Ishikawa (cell line): ENCODE measurements at regions not wholly inside any gene's neighbourhood (a gene's known extent, or its start where the extent isn't known, plus 50 kb on each side); places are given as distances from the start of the nearest gene placed in this dataset.

Experiments
- CEBPB ChIP-seq: IDR thresholded peaks from 2 replicates; pipeline ENCODE4 v1.6.1; 2012
- CREB1 ChIP-seq: IDR thresholded peaks from 2 replicates; pipeline ENCODE4 v1.6.1; 2012; ENCODE audit warnings: low read depth
- EGR1 ChIP-seq: IDR thresholded peaks from 2 replicates; pipeline ENCODE4 v1.6.1; 2012
- EP300 ChIP-seq: IDR thresholded peaks from 2 replicates; pipeline ENCODE4 v1.6.1; 2012; ENCODE audit warnings: borderline replicate concordance
- FOXM1 ChIP-seq: IDR thresholded peaks from 2 replicates; pipeline ENCODE4 v1.6.1; 2012; ENCODE audit warnings: low read depth, borderline replicate concordance
- MAX ChIP-seq: IDR thresholded peaks from 2 replicates; pipeline ENCODE4 v1.6.1; 2012
- NFIC ChIP-seq: IDR thresholded peaks from 2 replicates; pipeline ENCODE4 v1.6.1; 2012
- RAD21 ChIP-seq: IDR thresholded peaks from 2 replicates; pipeline ENCODE4 v1.6.1; 2012; ENCODE audit warnings: low read depth
- REST ChIP-seq: IDR thresholded peaks from 2 replicates; pipeline ENCODE4 v1.6.1; 2012; ENCODE audit warnings: low read depth, mild to moderate bottlenecking
- TAF1 ChIP-seq: IDR thresholded peaks from 2 replicates; pipeline ENCODE4 v1.6.1; 2012; ENCODE audit warnings: low read depth, mild to moderate bottlenecking
- TCF12 ChIP-seq: IDR thresholded peaks from 2 replicates; pipeline ENCODE4 v1.6.1; 2012; ENCODE audit warnings: low read depth
- TEAD4 ChIP-seq: IDR thresholded peaks from 2 replicates; pipeline ENCODE4 v1.6.1; 2012
- YY1 ChIP-seq: IDR thresholded peaks from 2 replicates; pipeline ENCODE4 v1.6.1; 2012; ENCODE audit warnings: low read depth
- ZBTB7A ChIP-seq: IDR thresholded peaks from 2 replicates; pipeline ENCODE4 v1.6.1; 2012; ENCODE audit warnings: low read depth
- TF ChIP-seq, protein P1 (sequence below): IDR thresholded peaks from 2 replicates; pipeline ENCODE4 v1.6.1; 2012

GRCh38 chr4:167509551-167509950 is 275.3 kb upstream of the SPOCK3 start:
- no peak for TF ChIP-seq TAF1
- TF ChIP-seq EGR1 = no peak
- no peak for TF ChIP-seq REST
- TF ChIP-seq YY1 = no peak
- TF ChIP-seq, protein P1, sequence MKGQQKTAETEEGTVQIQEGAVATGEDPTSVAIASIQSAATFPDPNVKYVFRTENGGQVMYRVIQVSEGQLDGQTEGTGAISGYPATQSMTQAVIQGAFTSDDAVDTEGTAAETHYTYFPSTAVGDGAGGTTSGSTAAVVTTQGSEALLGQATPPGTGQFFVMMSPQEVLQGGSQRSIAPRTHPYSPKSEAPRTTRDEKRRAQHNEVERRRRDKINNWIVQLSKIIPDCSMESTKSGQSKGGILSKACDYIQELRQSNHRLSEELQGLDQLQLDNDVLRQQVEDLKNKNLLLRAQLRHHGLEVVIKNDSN = no peak
- TF ChIP-seq CEBPB = no peak
- TF ChIP-seq NFIC = no peak
- TF ChIP-seq RAD21 = no peak
- no peak for TF ChIP-seq CREB1
- no peak for TF ChIP-seq TCF12
- no peak for TF ChIP-seq MAX
- no peak for TF ChIP-seq FOXM1
- TF ChIP-seq EP300 = no peak
- TF ChIP-seq TEAD4 = no peak
- no peak for TF ChIP-seq ZBTB7A

DNA sequence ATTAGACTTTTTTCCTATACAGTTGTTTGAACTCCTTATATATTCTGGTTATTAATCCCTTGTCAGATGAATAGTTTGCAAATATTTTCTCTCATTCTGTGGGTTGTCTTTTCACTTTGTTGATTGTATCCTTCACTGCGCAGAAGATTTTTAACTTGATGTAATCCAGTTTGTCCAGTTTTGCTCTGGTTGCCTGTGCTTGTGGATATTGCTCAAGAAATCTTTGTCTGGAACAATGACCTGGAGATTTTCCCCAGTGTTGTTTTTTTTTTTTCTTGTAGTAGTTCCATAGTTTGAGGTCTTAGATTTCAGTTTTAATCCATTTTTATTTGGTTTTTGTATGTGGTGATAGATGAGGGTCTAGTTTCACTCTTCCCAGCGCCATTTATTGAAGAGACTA is 289.8 kb upstream of the SPOCK3 start:
- TF ChIP-seq CEBPB (peak; percentile 78), TAF1 (no peak)

DNA sequence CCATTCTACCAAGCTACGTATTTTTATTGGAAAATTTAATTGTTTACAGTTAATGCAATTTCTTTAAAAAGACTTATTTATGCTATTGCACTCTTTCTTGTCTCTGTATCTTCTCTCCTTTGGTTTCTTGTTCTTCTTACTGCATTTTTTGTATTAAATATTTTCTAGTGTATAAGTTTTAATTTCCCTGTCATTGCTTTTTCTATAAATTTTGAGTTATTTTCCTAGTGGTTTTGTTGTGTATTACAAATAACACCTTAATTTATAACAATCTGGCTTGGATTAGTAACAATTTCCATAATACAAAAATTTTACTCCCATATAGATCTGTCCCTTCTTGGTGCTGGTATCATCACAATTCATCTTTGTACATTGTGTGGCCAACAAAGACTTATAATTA is 303.5 kb upstream of the SPOCK3 start:
- TF ChIP-seq EGR1 (no peak), FOXM1 (no peak), TEAD4 (no peak), CREB1 (no peak), EP300 (no peak), REST (no peak), CEBPB (no peak)

DNA sequence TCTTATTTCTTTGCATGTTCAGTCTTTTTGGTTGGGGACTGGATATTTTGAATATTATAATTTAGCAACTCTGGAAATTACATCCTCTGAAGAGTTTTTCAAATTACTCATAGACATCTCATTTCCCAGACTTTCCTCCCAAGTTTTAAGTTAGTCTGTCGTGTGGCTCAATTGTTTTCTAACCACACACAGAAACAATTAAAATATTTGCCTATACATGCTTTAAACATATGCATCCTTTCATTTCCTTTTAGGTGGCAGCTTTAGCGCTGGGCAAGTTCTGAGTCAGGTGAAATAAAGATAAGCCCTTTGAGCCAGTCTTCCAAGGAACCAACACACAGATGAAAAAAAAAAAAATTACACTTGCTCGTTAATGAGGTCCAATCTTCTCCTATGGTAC is 307.0 kb upstream of the SPOCK3 start:
- TF ChIP-seq CEBPB (no peak), ZBTB7A (no peak), TCF12 (no peak), EP300 (no peak), REST (no peak), RAD21 (no peak), TAF1 (no peak), CREB1 (no peak), FOXM1 (no peak), TEAD4 (no peak), MAX (no peak), YY1 (no peak), EGR1 (no peak), NFIC (no peak)
- TF ChIP-seq, protein P1 = no peak

GRCh38 chr4:167544391-167544790 is 310.1 kb upstream of the SPOCK3 start:
- no peak for TF ChIP-seq TCF12
- TF ChIP-seq ZBTB7A = no peak
- no peak for TF ChIP-seq TEAD4
- TF ChIP-seq EGR1 = no peak
- no peak for TF ChIP-seq TAF1
- TF ChIP-seq, protein P1 = no peak
- no peak for TF ChIP-seq NFIC
- TF ChIP-seq CREB1 = no peak
- TF ChIP-seq EP300 = no peak
- TF ChIP-seq REST = no peak
- no peak for TF ChIP-seq MAX
- no peak for TF ChIP-seq CEBPB
- TF ChIP-seq FOXM1 = no peak
- no peak for TF ChIP-seq RAD21
- no peak for TF ChIP-seq YY1
